Peyer's patch (tissue), 4 donors: ENCODE measurements at regions not wholly inside any gene's neighbourhood (a gene's known extent, or its start where the extent isn't known, plus 50 kb on each side); places are given as distances from the start of the nearest gene placed in this dataset.
"Not testable (repeated sequence)": the region's sequence is repeated elsewhere in the genome, so short reads cannot be mapped to it uniquely, and the experiment has no call there.

Source experiments
- DNase-seq, 3 donors: peaks; one replicate each; pipeline ENCODE4 v3.0.0-alpha.2; 2017 to 2019
- H3K27ac ChIP-seq, 4 donors: fragments of 200-600 bp; sonication (generic); one replicate each; pipeline ENCODE4 v1.5.1; 2016 to 2019
- H3K27me3 ChIP-seq, 2 donors: fragments of 200-600 bp; sonication (generic); one replicate each; pipeline ENCODE4 v1.5.1; 2019
- H3K36me3 ChIP-seq, 3 donors: fragments of 200-600 bp; sonication (generic); one replicate each; pipeline ENCODE4 v1.5.1; 2016 to 2019
- H3K4me1 ChIP-seq, 4 donors: fragments of 200-600 bp; sonication (generic); one replicate each; pipeline ENCODE4 v1.5.1; 2016 to 2019
- H3K4me3 ChIP-seq, 4 donors: fragments of 200-600 bp; sonication (generic); 1 replicate in 3 of 4; 2 replicates in 1 of 4; pipeline ENCODE4 v1.5.1; 2016 to 2019; ENCODE audit warnings: mild to moderate bottlenecking in 1 of 4
- H3K9me3 ChIP-seq, 4 donors: fragments of 200-600 bp; sonication (generic); one replicate each; pipeline ENCODE4 v1.5.1; 2016 to 2019; ENCODE audit warnings: mild to moderate bottlenecking in 1 of 4
- POLR2A ChIP-seq, 2 donors: fragments of 450-650 bp; IDR thresholded peaks; one replicate each; pipeline ENCODE4 v1.5.1; 2017; ENCODE audit warnings: antibody characterized with exemption in 2 of 2, mild to moderate bottlenecking in 2 of 2, moderate library complexity in 2 of 2
- TF ChIP-seq, protein P1 (sequence below), 6 experiments: fragments of 450-650 bp in 4 of 6; fragments of 200-600 bp in 2 of 6; sonication (generic) in 1 of 6; IDR thresholded peaks; one replicate each; pipeline ENCODE4 v1.5.1; 2017 to 2019; ENCODE audit warnings: antibody characterized with exemption in 6 of 6, mild to moderate bottlenecking in 3 of 6, moderate library complexity in 1 of 6

GRCh38 chr4:170446782-170447181 lies 357.0 kb upstream of the AADAT start:
- no peak for TF ChIP-seq POLR2A (IDR thresholded peaks at IDR 0.05)
- TF ChIP-seq, protein P1, sequence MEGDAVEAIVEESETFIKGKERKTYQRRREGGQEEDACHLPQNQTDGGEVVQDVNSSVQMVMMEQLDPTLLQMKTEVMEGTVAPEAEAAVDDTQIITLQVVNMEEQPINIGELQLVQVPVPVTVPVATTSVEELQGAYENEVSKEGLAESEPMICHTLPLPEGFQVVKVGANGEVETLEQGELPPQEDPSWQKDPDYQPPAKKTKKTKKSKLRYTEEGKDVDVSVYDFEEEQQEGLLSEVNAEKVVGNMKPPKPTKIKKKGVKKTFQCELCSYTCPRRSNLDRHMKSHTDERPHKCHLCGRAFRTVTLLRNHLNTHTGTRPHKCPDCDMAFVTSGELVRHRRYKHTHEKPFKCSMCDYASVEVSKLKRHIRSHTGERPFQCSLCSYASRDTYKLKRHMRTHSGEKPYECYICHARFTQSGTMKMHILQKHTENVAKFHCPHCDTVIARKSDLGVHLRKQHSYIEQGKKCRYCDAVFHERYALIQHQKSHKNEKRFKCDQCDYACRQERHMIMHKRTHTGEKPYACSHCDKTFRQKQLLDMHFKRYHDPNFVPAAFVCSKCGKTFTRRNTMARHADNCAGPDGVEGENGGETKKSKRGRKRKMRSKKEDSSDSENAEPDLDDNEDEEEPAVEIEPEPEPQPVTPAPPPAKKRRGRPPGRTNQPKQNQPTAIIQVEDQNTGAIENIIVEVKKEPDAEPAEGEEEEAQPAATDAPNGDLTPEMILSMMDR (IDR thresholded peaks at IDR 0.05), result no peak
- H3K4me1 ChIP-seq, result no peaks in the 10 kb centered on the region
- no peaks in the 10 kb centered on the region for H3K9me3 ChIP-seq
- no peaks in the 10 kb centered on the region for H3K36me3 ChIP-seq
- DNase-seq, result no peak
- no peaks in the 10 kb centered on the region for H3K27me3 ChIP-seq
- no peak overlapping the region for H3K4me3 ChIP-seq
- no peak overlapping the region for H3K27ac ChIP-seq

DNA sequence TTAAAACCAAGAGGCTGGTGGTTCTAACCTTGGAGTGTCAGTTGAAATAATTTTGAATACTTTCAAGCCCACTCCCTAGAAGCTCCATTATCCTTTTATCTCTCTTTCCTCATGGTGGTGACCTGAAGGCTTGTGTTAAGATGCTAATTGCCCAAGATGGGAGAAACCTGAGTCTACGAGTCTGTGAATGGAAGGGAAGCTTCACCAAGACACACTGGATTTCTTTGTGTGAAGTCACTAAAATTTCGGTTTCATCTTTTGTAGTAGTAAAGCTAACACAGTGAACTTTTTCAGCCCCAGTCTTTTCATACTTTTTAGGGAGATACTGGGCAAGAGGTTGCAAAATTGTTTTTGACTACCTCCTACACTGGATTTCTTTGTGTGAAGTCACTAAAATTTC lies 351.4 kb upstream of the AADAT start:
- not testable (repeated sequence) for H3K27me3 ChIP-seq, H3K4me1 ChIP-seq, H3K9me3 ChIP-seq, H3K27ac ChIP-seq, DNase-seq, H3K4me3 ChIP-seq, H3K36me3 ChIP-seq

DNA sequence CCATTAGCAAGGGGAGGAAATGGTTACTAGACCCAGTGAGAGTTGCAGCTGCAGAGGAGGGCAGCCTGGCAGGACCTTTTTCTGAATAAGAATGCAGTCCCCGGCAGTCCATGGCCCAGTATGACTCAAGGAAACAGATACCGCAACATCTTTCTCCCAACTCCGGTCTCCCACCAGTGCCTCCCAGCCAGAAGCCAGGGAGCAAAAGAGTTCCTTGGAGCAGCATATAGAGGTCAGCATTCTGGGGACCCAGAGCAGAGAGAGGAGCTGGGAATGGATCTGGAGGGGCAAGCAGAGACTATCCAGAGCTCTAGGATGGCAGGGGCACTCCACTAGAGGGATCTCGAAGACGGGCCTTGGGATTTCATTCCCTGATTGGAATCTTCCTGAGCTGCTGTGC lies 339.2 kb upstream of the AADAT start:
- Histone ChIP-seq H3K36me3 (no peaks in the 10 kb centered on the region), H3K4me1 (no peaks in the 10 kb centered on the region), H3K27ac (no peak overlapping the region), H3K4me3 (no peak overlapping the region), H3K27me3 (no peaks in the 10 kb centered on the region), H3K9me3 (no peaks in the 10 kb centered on the region)
- TF ChIP-seq, protein P1 (IDR thresholded peaks at IDR 0.05), result no peak
- no peak for TF ChIP-seq POLR2A (IDR thresholded peaks at IDR 0.05)
- DNase-seq, result no peak

GRCh38 chr4:170425521-170426143 lies 335.9 kb upstream of the AADAT start:
- Histone ChIP-seq H3K27ac (no peak overlapping the region), H3K4me3 (no peak overlapping the region), H3K9me3 (no peaks in the 10 kb centered on the region), H3K4me1 (no peaks in the 10 kb centered on the region), H3K36me3 (no peaks in the 10 kb centered on the region), H3K27me3 (no peaks in the 10 kb centered on the region)
- no peak for DNase-seq
- TF ChIP-seq, protein P1 (IDR thresholded peaks at IDR 0.05), result no peak
- TF ChIP-seq POLR2A (IDR thresholded peaks at IDR 0.05), result no peak

DNA sequence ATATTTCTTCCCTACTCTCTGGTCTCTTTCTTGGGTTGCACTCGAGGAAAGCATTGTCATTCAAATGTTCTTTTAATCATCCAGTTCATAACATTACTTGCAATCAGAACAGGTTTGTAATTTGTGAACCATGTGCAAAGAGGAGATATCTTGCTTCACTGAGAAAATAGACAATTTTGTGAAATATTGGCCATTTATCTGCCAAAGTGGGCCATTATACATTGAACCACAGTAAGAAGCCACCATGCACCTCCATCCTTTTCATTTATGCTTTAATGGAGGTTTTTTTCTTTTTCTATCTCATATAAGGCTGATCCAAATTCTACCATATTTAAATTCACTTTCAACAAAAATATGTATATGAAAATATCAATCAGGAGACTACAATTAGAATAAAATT lies 335.3 kb upstream of the AADAT start:
- Histone ChIP-seq H3K9me3 (no peaks in the 10 kb centered on the region), H3K4me1 (no peaks in the 10 kb centered on the region), H3K4me3 (no peak overlapping the region), H3K36me3 (no peaks in the 10 kb centered on the region), H3K27ac (no peak overlapping the region), H3K27me3 (no peaks in the 10 kb centered on the region)
- TF ChIP-seq POLR2A (IDR thresholded peaks at IDR 0.05), result no peak
- TF ChIP-seq, protein P1 (IDR thresholded peaks at IDR 0.05), result no peak
- no peak for DNase-seq

GRCh38 chr4:170423137-170423536 lies 333.4 kb upstream of the AADAT start:
- no peaks in the 10 kb centered on the region for H3K9me3 ChIP-seq
- DNase-seq, result no peak
- no peaks in the 10 kb centered on the region for H3K27me3 ChIP-seq
- no peak overlapping the region for H3K27ac ChIP-seq
- no peaks in the 10 kb centered on the region for H3K4me1 ChIP-seq
- TF ChIP-seq, protein P1 (IDR thresholded peaks at IDR 0.05), result no peak
- TF ChIP-seq POLR2A (IDR thresholded peaks at IDR 0.05), result no peak
- H3K36me3 ChIP-seq, result no peaks in the 10 kb centered on the region
- H3K4me3 ChIP-seq, result no peak overlapping the region
